ENCODE measurements at regions not wholly inside any gene's neighbourhood (a gene's known extent, or its start where the extent isn't known, plus 50 kb on each side); places are given as distances from the start of the nearest gene placed in this dataset.

- H3K9me3 ChIP-seq (ENCODE audit: control insufficient read depth in 2 of 3, low read length in 3 of 3): no peaks in the 10 kb centered on the region
- Mint-ChIP-seq H3K4me1 (no peaks in the 10 kb centered on the region), H3K9me3 (peaks cover 0 to 3% (median 0%) of the 10 kb centered on the region in 11 donors), H3K4me3 (no peak overlapping the region), H3K27me3 (no peaks in the 10 kb centered on the region), H3K36me3 (no peaks in the 10 kb centered on the region), H3K27ac (no peak overlapping the region)
- intact Hi-C loops (cut with micrococcal nuclease): no loop called here
- H3K4me1 ChIP-seq (ENCODE audit: control insufficient read depth in 2 of 2, insufficient read depth in 2 of 2, low read length in 2 of 2): no peaks in the 10 kb centered on the region
- no peak overlapping the region for H3K27ac ChIP-seq (ENCODE audit: low read depth, low read length)
- no peaks in the 10 kb centered on the region for H3K36me3 ChIP-seq (ENCODE audit: control insufficient read depth in 2 of 3, insufficient read depth in 3 of 3, low read length in 3 of 3)
- DNase-seq: no peak
- H3K27me3 ChIP-seq (ENCODE audit: control insufficient read depth in 2 of 2, insufficient read depth in 2 of 2, low read length in 2 of 2): no peaks in the 10 kb centered on the region
- ATAC-seq: no peak
- no peak overlapping the region for H3K4me3 ChIP-seq (ENCODE audit: low read length)
- POLR2A ChIA-PET: interaction anchor here (0.6 kb wide), 1 partner anchor 38 kb away, joined by 3 read pairs; no protein-coding TSS in a partner anchor
- CTCF ChIA-PET: no interaction called here
Measured at GRCh38 chr16:79893445-79893844, 292.9 kb upstream of the MAF start.

DNA sequence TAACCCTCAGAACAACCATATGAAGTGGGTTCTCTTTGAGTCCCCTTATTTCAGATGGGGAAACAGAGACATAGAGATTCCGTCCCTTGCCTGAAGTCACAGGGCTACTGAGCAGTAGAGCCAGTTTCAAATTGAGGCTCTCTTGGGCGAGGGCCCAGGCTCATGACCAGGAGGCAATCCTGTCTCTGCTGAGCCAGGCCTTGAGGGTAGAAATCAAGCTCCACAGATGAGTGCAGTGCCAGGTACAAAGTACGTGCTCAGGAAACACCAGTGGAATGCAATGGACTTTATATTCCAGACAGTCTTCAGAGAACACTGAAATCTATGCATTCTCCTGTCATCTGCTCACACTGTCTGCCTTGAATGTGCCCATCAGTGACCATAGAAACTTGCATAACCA, 291.7 kb upstream of the MAF start:
- no peak overlapping the region for H3K4me3 Mint-ChIP-seq
- no peaks in the 10 kb centered on the region for H3K4me1 ChIP-seq (ENCODE audit: control insufficient read depth in 2 of 2, insufficient read depth in 2 of 2, low read length in 2 of 2)
- H3K27ac ChIP-seq (ENCODE audit: low read depth, low read length): no peak overlapping the region
- H3K4me1 Mint-ChIP-seq: no peaks in the 10 kb centered on the region
- no peak overlapping the region for H3K27ac Mint-ChIP-seq
- H3K27me3 Mint-ChIP-seq: no peaks in the 10 kb centered on the region
- no peaks in the 10 kb centered on the region for H3K9me3 ChIP-seq (ENCODE audit: control insufficient read depth in 2 of 3, low read length in 3 of 3)
- peaks cover 0 to 3% (median 0%) of the 10 kb centered on the region in 11 donors for H3K9me3 Mint-ChIP-seq
- no peaks in the 10 kb centered on the region for H3K36me3 ChIP-seq (ENCODE audit: control insufficient read depth in 2 of 3, insufficient read depth in 3 of 3, low read length in 3 of 3)
- no peak for DNase-seq
- intact Hi-C loops (cut with micrococcal nuclease): no loop called here
- no peaks in the 10 kb centered on the region for H3K27me3 ChIP-seq (ENCODE audit: control insufficient read depth in 2 of 2, insufficient read depth in 2 of 2, low read length in 2 of 2)
- ChIA-PET POLR2A (no interaction called here), CTCF (no interaction called here)
- no peak for ATAC-seq
- no peaks in the 10 kb centered on the region for H3K36me3 Mint-ChIP-seq
- H3K4me3 ChIP-seq (ENCODE audit: low read length): no peak overlapping the region

- H3K4me1 Mint-ChIP-seq: no peaks in the 10 kb centered on the region
- Histone ChIP-seq H3K27ac (ENCODE audit: low read depth, low read length) (no peak overlapping the region), H3K4me1 (ENCODE audit: control insufficient read depth in 2 of 2, insufficient read depth in 2 of 2, low read length in 2 of 2) (no peaks in the 10 kb centered on the region), H3K27me3 (ENCODE audit: control insufficient read depth in 2 of 2, insufficient read depth in 2 of 2, low read length in 2 of 2) (no peaks in the 10 kb centered on the region), H3K36me3 (ENCODE audit: control insufficient read depth in 2 of 3, insufficient read depth in 3 of 3, low read length in 3 of 3) (no peaks in the 10 kb centered on the region), H3K9me3 (ENCODE audit: control insufficient read depth in 2 of 3, low read length in 3 of 3) (no peaks in the 10 kb centered on the region), H3K4me3 (ENCODE audit: low read length) (no peak overlapping the region)
- DNase-seq (no peak), ATAC-seq (no peak)
- peaks cover 0 to 3% (median 0%) of the 10 kb centered on the region in 11 donors for H3K9me3 Mint-ChIP-seq
- POLR2A ChIA-PET: no interaction called here
- no peak overlapping the region for H3K4me3 Mint-ChIP-seq
- intact Hi-C loops (cut with micrococcal nuclease): no loop called here
- CTCF ChIA-PET: no interaction called here
- H3K36me3 Mint-ChIP-seq: no peaks in the 10 kb centered on the region
- peaks cover 0 to 2% (median 0%) of the 10 kb centered on the region in 5 donors for H3K27me3 Mint-ChIP-seq
- H3K27ac Mint-ChIP-seq: no peak overlapping the region
Measured at GRCh38 chr16:79891458-79891857, 290.9 kb upstream of the MAF start.

DNA sequence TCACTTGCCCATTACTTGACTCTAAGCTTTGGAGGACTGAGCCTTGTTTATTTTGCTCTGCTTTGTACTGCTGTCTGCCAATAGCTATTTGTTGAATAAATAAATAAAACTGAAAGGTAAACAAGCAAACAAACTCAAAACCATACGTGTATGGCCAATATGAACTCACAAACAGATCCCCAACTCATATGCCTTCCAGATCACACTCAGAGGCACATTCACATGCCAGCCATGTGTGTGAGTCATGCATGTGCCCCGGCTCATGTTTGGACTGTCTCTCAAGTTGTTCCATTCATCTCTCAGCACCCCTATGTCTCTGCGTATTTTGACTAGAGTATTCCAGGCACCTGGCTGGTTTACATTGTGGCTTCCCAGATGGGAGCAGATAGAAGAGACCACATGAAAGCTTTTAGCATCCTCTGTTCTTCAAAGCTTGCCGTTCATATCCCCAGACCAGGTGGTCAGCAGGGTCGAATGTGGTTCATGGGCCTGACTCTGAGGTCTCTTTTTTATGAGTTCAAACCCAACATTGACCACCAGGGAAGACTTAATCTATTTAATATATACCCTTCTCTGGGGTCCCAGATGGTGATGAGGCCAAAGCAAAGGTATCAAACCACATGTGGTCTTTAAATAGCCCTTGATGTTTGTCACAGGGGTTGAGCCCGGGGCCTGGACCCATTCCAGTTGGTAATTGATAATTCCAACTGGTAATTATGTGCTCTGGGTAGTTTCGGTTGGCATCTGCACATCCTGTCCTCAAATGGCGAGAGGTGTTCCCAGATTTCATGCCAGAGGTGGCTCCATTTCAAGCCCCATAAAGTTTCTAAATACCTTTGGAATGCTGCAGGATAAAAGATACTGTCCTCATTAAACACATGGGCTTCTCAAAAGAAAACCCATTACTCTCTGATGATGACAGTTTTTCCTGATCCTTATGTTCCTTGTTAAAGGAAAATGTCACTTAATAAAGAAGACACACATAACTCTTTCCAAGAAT, 287.3 kb upstream of the MAF start:
- Histone ChIP-seq H3K27me3 (ENCODE audit: control insufficient read depth in 2 of 2, insufficient read depth in 2 of 2, low read length in 2 of 2) (no peaks in the 10 kb centered on the region), H3K9me3 (ENCODE audit: control insufficient read depth in 2 of 3, low read length in 3 of 3) (no peaks in the 10 kb centered on the region), H3K27ac (ENCODE audit: low read depth, low read length) (no peak overlapping the region), H3K4me3 (ENCODE audit: low read length) (no peak overlapping the region), H3K36me3 (ENCODE audit: control insufficient read depth in 2 of 3, insufficient read depth in 3 of 3, low read length in 3 of 3) (no peaks in the 10 kb centered on the region), H3K4me1 (ENCODE audit: control insufficient read depth in 2 of 2, insufficient read depth in 2 of 2, low read length in 2 of 2) (no peaks in the 10 kb centered on the region)
- CTCF ChIA-PET: no interaction called here
- H3K9me3 Mint-ChIP-seq: peaks cover 0 to 3% (median 0%) of the 10 kb centered on the region in 11 donors
- no peaks in the 10 kb centered on the region for H3K4me1 Mint-ChIP-seq
- POLR2A ChIA-PET: interaction anchor here (0.6 kb wide), 1 partner anchor 31 kb away, joined by 3 read pairs; no protein-coding TSS in a partner anchor
- intact Hi-C loops (cut with micrococcal nuclease): no loop called here
- ATAC-seq: no peak
- no peak overlapping the region for H3K27ac Mint-ChIP-seq
- DNase-seq: no peak
- H3K27me3 Mint-ChIP-seq: peaks cover 0 to 2% (median 0%) of the 10 kb centered on the region in 5 donors
- no peak overlapping the region for H3K4me3 Mint-ChIP-seq
- H3K36me3 Mint-ChIP-seq: no peaks in the 10 kb centered on the region

GRCh38 chr16:79885320-79885719, 284.8 kb upstream of the MAF start:
- POLR2A ChIA-PET: no interaction called here
- Mint-ChIP-seq H3K4me1 (no peaks in the 10 kb centered on the region), H3K36me3 (no peaks in the 10 kb centered on the region), H3K4me3 (no peak overlapping the region), H3K27ac (no peak overlapping the region), H3K27me3 (peaks cover 0 to 2% (median 0%) of the 10 kb centered on the region in 5 donors), H3K9me3 (peaks cover 0 to 3% (median 0%) of the 10 kb centered on the region in 11 donors)
- Histone ChIP-seq H3K9me3 (ENCODE audit: control insufficient read depth in 2 of 3, low read length in 3 of 3) (no peaks in the 10 kb centered on the region), H3K4me1 (ENCODE audit: control insufficient read depth in 2 of 2, insufficient read depth in 2 of 2, low read length in 2 of 2) (no peaks in the 10 kb centered on the region), H3K36me3 (ENCODE audit: control insufficient read depth in 2 of 3, insufficient read depth in 3 of 3, low read length in 3 of 3) (no peaks in the 10 kb centered on the region), H3K4me3 (ENCODE audit: low read length) (no peak overlapping the region), H3K27me3 (ENCODE audit: control insufficient read depth in 2 of 2, insufficient read depth in 2 of 2, low read length in 2 of 2) (no peaks in the 10 kb centered on the region), H3K27ac (ENCODE audit: low read depth, low read length) (no peak overlapping the region)
- CTCF ChIA-PET: no interaction called here
- DNase-seq (no peak), ATAC-seq (no peak)
- intact Hi-C loops (cut with micrococcal nuclease): no loop called here

- CTCF ChIA-PET: no interaction called here
- ATAC-seq: no peak
- H3K9me3 ChIP-seq (ENCODE audit: control insufficient read depth in 2 of 3, low read length in 3 of 3): no peaks in the 10 kb centered on the region
- no peaks in the 10 kb centered on the region for H3K36me3 Mint-ChIP-seq
- H3K9me3 Mint-ChIP-seq: peaks cover 0 to 3% (median 0%) of the 10 kb centered on the region in 11 donors
- no peak overlapping the region for H3K4me3 ChIP-seq (ENCODE audit: low read length)
- H3K27ac ChIP-seq (ENCODE audit: low read depth, low read length): no peak overlapping the region
- no peak overlapping the region for H3K4me3 Mint-ChIP-seq
- DNase-seq: no peak
- intact Hi-C loops (cut with micrococcal nuclease): no loop called here
- no peak overlapping the region for H3K27ac Mint-ChIP-seq
- H3K4me1 ChIP-seq (ENCODE audit: control insufficient read depth in 2 of 2, insufficient read depth in 2 of 2, low read length in 2 of 2): no peaks in the 10 kb centered on the region
- POLR2A ChIA-PET: no interaction called here
- H3K27me3 ChIP-seq (ENCODE audit: control insufficient read depth in 2 of 2, insufficient read depth in 2 of 2, low read length in 2 of 2): no peaks in the 10 kb centered on the region
- H3K27me3 Mint-ChIP-seq: peaks cover 0 to 2% (median 0%) of the 10 kb centered on the region in 5 donors
- no peaks in the 10 kb centered on the region for H3K36me3 ChIP-seq (ENCODE audit: control insufficient read depth in 2 of 3, insufficient read depth in 3 of 3, low read length in 3 of 3)
- H3K4me1 Mint-ChIP-seq: no peaks in the 10 kb centered on the region
Measured at GRCh38 chr16:79883494-79883893, 283.0 kb upstream of the MAF start.

Data from naive thymus-derived CD4-positive, alpha-beta T cell (primary cell).